HG02678 (cell line): ENCODE measurements at regions not wholly inside any gene's neighbourhood (a gene's known extent, or its start where the extent isn't known, plus 50 kb on each side); places are given as distances from the start of the nearest gene placed in this dataset.
A peak's percentile ranks its signal among the peaks of the same experiment; 100 is the strongest.
"Not testable (repeated sequence)": the region's sequence is repeated elsewhere in the genome, so short reads cannot be mapped to it uniquely, and the experiment has no call there.

Experiments used
- ATAC-seq: cut with Tn5 transposase; IDR thresholded peaks from one replicate; pipeline ENCODE4 v1.9.1; 2021; ENCODE audit warnings: mild to moderate bottlenecking, moderate library complexity; ENCODE audit not compliant: unreplicated experiment

DNA sequence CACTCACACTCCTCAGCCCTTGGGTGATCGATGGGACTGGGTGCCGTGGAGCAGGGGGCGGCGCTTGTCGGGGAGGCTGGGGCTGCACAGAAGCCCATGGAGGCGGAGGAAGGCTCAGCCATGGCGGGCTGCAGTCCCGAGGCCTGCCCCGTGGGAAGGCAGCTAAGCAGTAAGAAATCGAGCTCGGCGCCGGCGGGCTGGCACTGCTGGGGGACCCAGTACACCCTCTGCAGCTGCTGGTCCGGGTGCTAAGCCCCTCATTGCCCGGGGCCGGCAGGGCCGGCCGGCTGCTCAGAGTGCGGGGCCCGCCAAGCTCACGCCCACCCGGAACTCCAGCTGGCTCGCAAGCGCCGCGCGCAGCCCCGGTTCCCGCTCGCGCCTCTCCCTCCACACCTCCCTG is 942.6 kb downstream of the C4orf33 start:
- ATAC-seq = not testable (repeated sequence)

DNA sequence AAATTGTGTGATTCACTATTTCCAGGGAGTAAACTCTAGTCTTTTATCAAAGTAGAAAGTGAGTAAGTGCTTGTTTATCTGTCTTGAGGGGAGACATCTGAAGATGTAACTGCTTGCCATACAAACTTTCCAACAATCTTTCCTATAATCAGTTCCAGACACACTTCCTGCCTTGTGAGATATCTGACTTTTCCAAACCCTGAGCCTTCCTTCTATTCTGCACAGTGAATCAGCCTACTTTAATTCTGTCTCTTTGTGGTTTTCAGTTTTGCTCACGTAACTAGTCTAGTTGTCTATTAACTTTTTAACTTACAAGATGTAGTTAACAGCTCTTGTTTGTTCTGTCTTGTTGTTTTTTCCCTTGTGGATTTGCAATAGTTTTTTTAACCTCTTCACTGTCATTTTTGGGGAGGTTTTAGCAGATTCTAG is 947.8 kb downstream of the C4orf33 start:
- ATAC-seq = peak; percentile 80

DNA sequence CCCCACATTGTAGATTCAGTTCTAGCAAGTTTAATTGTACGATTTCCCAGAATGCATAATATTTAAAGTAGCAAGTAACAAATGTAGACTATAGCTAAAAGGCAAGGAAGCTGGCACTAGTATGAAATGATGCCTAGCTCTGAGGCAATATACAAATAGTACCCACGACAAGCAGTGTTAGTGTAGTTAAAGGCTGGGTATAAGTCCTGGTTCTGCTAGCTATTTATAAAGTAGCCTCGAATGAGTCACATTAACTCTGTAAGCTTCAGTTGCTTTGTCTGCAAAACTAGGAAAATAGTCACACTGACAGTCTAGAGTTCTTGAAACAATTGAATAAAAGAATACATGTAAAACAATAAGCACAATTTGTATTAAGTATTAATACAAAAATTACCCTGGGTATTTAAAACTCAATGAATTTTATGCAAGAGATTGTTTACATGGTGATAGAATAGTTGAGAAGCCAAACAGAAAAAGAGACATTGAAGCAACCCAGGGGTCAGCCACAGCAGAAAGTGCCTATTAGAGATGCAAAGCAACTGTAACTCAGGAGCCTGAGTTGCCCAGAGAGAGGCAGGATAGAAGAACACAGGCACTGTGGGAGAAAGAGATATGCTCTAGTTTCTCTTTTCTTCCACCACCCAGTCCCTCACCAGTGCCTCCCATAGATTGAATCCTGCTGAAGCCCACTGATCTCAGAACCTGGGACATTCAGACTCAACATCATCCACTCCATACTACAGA is 949.0 kb downstream of the C4orf33 start:
- ATAC-seq = no peak

DNA sequence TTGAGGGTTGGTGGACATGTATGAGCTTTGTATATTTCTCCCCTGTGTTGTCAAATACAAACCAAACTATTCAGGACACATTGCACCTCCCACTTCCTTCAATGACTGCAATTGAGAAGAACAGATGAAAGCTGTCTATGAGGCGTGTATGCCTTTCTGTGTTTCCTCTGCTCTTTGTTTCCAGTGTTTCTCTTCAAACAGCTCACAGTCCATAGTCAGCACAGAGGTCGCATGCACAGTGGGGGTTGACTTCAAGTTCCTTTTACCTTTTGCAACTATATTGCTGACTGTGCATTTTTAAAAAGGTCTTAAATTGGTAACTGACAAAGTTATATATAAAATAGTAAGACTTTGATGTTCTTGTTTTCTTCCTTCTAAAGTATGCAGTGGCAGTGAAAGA is 957.8 kb downstream of the C4orf33 start:
- no peak for ATAC-seq

DNA sequence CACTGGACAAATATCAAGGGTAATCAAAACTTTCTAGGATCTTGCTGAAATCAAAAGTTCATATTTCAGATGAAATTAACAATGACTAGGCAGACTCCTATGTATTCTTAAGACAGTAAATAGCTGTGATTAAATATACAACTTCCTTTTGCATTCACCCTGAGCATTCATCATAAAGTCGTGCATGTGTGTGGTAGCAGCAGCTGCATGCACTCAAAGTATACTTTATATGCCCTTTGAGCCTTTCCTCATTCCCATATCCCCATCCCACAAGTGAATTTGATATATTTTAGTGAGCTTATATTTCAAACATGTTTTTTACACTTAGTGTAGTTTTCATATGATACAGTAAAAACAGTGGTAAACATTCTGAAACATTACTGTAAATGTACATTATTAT is 959.0 kb downstream of the C4orf33 start:
- ATAC-seq = no peak

DNA sequence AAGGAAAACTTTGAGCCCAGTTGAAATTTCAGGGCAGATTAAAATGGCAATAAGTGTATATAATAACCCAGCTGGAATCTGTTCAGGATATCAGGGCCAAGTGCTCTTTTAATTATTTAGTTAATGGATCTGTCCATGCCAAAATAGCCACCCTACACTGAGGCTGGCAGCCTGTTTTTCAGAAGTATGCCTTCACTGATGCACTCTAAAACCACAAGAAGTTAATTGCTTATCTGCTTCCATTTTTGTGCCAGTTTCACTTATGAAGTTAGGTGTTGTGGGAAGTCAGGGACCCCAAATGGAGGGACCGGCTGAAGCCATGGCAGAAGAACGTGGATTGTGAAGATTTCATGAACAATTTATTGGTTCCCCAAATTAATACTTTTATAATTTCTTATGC is 960.3 kb downstream of the C4orf33 start:
- ATAC-seq = no peak

DNA sequence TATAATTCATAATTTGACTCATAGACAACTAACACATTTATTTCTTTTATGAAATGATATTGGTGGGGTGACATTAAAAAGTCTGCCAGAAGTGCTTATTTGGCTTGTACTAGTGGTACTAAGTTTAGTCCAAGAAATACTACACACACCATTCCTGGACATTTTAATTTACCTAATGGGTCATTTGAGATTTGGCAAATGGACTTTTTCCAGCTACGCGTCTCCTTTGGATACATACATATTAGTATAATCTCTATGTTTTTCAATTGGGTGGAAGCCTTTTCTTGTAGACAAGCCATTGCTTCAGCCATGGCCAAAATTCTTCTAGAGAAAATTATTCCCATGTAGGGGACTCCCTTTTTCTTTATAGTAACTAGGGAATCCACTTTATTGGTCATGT is 968.5 kb downstream of the C4orf33 start:
- no peak for ATAC-seq

DNA sequence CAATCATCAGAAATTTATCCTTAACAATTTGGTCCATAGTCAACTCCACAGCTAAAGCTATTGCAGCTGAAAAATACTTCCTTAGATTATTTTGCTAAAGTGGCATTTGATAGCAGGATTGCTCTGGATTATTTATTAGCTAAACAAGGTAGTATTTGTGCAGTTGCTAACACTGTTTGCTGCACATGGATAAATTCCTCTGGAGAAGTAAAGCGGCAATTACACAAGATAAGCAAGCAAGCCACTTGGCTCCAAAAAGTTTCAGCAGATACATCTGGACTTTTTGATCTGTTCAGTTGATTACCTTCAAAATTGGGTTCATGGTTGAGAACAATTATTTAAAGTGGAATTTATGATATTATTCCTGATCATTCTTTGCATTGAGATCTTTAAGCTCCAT is 971.5 kb downstream of the C4orf33 start:
- ATAC-seq = no peak

DNA sequence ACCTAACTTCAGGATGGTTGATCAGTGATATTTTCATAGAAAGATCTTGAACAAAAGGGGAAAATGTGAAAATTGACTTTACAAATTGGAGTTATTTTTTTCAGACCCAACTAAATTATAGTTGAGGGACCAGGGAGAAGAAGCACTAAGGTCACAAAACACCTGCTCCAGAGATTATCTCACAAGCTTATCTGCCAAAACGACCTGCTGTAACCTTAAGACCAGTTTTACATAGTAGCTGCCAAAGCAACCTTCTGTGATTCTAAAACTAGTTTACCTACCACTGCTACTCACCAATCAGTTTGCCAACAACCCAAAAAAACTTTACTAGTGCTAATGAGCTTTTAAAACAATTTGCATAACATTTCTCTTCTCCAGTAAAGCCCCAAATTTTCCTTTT is 972.1 kb downstream of the C4orf33 start:
- ATAC-seq = no peak

DNA sequence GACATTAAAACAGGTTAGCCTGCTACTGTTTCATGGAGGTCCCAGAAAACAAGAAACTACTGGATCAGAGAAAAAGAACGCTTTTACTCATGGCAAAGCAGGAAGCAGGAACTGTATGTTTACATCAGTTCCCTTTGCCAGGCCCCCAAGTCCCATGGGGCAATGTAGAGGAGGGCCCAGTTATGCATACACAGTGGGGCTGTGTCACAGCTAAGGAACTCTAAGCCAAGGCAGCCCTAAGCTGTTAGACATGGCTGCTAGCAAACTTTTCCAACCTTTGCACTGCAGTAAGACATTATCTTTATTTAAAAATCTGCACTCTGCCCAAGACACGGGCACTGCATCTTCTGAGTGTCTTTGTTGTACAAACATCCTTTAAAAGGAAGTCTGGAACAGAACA is 975.8 kb downstream of the C4orf33 start:
- no peak for ATAC-seq

DNA sequence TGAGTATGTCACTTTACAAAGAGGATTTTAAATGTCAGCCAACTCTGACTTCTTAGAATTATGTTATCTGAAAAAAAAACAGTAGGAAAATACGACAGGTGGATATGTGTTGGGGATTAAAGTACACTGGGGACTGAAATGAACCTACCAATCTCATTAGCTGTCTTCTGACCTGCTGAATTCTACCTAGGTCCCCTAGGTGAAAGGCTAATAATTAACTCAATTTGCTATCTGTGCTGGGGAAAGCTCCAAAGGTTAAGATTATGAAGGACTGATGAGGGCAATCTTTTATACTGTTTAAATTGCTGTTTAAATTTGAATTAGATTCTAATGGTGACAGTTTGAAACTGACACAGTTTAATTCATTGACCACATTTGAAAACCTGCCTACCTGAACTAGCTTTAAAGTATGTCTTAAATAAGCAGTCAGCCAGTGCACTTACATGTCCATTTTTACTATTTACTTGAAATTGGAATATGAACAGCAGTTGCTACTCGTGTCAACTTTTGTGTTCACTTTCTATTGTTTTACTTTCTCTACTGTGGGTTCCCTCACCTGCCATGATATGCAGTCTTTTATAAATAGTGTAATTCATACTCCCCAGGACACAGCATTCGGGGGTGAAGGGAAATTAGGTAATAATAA is 977.3 kb downstream of the C4orf33 start:
- no peak for ATAC-seq

DNA sequence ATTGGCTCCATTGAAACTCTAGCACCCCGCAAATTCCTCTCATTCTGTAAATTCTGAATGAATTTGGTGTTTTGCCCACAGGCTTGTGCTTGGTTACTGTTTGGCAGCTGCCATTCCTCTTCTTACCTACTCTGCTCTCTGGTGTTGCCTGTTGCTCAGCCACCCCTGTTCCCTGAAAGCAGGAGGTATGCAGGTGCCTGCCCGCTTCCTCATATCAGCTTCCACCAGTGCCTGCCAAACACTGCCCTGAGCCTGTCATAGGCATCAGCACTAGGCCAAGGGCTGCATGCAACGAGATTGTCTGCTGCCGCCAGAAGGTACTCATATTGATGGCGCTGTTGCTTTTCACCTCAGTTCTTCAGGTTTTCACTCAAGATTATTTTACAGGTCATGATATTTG is 978.1 kb downstream of the C4orf33 start:
- ATAC-seq = no peak

DNA sequence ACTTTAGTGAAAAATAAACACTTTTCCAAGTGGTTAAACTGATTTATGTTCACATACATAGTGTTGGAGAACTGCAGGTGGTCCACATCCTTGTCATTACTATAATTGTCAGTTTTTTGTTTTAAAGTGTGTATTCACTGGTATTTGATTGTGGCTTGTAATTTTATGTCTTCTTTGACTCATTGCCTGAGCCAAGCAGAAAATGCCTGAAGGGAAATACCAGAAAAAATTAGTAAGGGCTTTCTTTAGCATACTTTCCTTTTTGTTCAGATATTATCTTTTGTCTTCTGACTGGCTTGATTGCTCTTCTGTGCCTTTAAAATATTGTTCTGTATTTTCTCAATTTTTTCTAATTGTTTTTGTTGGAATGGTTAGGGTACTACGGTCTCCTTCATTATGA is 981.3 kb downstream of the C4orf33 start:
- no peak for ATAC-seq

DNA sequence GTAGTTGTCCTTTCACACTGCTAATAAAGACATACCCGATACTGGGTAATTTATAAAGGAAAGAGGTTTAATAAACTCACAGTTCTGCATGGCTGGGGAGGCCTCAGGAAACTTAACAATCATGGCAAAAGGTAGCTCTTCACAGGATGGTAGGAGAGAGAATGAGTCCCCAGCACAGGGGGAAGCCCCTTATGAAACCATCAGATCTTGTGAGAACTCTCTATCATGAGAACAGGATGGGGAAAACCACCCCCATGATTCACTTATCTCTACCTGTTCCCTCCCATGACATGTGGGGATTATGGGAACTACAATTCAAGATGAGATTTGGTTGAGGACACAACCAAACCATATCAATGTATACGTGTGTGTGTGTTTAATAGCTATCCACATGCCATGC is 983.1 kb downstream of the C4orf33 start:
- ATAC-seq = not testable (repeated sequence)

DNA sequence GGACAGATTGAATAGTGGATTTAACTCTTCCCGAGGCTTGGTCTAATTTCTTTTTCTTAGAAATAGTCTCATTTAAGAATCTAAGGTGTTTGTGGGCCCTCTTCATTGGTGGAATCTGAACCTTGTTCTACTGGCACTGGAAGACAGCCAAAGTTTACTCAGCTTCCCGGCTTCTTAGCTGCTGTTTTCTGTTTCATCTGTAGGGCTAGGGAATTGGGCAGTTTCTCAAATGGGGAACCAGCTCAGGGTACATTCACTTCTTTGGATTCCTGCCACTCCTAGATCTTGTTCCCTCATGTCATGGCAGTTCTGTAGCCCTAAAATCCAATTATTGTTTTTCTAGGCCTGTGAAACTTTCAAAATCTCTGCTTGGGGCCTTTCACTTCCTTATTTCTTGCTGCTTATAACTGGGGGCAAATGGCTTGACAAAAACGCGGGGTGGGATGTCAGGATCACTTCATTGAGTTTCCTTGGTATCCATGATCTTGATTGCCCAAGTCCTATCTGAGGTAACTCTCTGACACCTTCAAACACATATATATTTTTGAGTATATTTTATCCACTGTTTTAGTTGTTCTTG is 985.0 kb downstream of the C4orf33 start:
- ATAC-seq = no peak

DNA sequence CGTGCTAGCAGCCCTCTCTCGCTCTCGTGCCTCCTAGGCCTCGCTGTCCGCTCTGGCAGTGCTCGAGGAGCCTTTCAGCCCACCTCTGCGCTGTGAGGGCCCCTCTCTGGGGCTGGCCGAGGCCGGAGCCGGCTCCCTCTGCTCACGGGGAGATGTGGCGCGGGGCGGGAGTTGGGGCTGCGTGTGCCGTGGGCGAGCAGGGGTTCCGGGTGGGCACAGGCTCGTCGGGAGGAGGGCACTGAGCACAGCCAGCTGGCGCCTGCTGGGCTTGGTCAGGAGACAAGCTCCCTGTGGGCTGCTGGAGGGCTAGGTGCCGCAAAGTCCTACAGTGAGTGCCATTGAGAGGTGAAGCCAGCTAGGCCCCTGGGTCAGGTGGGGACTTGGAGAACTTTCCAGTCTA is 994.5 kb downstream of the C4orf33 start:
- no peak for ATAC-seq

DNA sequence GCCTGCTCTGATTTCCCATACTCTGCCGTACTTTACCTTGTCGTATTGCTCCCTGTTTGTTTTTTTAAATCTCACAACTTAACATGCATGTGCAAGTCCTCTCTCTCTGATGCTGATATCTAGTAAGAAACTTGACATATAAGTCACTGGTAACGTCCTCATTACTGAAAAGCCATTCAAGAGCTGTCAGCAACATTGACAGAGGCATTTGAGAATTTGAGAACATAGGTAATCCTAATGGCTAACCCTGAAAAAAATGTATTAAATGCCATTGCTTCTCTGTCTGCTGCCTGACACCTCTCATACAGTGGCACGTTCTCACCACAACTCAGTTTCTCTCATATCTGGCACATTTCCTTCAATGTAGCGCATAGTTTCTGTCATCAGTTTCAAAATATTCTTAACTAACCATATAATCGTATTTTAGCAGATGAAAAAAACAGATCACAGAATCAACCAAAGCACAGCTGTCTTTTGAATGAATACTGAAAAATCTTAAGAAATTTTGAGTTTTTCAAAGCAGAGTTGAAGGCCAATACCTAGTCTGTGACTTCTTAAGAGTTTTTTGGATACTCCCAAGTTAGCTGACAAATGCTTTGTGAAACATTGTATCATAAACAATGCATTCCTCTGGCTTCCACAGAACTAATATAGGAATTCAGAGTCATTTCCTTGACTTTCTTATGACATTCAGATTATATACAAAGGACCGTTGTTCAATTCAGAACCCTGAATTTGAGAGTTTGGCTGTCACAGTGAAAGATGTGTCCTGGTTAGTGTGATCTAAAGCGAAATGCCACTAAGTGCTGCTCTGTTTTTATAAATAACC is 996.4 kb downstream of the C4orf33 start:
- ATAC-seq = no peak

DNA sequence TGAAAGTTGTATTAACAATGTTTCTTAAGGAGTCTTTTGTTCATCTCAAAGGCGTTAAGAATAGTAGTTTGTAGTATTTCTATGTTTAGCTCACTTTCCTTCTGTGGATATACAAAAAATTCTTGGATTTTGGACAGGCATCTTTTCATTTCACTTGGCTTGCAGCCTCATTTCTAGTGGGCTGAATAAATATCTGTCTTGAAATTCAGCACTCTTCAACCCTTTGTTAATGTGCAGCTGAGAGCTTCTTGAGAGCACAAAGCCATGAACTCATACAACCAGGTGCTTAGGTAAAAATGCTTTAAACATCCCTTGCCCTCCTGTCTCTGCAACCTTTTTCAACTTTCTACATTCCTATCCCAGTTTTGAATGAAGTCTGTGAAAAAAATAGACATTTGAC is 1003.2 kb downstream of the C4orf33 start:
- no peak for ATAC-seq

DNA sequence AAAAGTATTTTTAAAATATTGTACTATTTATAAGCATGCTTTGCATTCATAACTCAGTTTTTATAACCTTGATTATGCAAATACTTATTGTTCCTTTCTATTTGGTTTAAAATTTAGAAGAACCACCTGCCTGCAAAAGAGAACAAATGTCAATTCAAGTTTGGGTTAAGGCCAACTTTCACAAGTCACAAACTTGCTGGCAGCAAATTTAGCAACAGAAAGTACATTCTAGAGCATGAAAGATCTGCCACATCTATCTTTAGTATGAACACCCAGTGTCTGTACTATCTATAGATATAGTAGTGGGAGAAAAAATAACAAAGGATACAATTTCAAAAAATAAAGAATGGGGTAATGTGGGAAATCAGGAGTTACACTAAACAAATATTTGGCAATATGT is 1014.2 kb downstream of the C4orf33 start:
- ATAC-seq = peak; percentile 64

DNA sequence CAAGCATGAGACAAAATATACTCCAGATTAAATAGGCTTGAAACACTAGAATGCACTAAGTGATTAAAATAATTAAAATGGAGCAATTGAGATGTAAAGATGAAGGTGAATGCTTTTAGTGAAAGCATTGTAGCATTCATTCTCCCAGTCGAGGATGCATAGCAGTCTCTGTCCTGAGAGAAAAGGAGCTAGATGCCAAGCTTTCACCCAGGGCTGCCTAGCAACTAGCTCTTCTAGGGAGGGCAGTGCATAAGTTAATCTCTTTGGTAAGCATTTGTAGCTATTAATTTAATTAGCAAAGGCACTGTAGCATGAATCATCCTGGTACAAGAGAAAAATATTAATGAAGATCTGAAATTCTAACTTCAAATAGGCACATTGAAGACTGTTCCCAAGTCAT is 1014.8 kb downstream of the C4orf33 start:
- ATAC-seq = no peak

DNA sequence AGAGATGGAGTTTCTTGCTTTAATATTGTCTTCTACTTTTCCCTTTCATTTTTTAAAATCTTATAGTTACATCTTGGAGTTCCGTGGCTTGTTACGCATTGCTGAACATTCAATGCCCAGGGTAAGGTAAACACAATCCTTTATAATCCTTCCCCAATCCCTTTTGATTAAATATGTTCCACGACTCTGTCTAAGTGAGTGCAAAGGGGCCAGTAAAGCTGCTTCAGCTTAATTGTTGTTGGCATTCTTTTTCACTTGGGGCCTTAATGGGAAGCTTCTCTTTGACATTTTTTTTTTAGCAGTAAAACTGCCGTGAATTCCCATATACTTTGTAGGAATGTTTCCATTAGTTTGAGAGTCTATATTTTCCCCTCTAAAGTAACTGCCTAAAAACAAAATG is 1028.1 kb downstream of the C4orf33 start:
- ATAC-seq = no peak

DNA sequence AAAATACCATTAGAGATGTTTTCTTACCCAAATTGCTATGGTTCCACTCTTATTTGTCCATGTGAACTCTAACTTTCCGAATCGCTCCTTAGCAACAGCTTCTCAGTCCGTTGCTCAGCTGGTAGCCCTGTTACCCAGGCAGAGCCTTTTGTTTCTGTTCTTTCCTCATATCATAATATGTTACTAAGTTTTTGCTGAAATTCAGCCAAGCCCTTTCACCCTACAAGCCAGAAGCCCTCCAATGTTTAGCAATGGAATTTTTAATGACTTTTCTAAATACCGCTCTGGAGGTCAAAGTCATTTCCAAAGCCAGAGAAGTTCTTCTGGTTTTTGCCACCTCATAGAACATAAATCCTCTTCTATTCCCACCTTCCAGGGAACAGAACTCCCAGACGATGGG is 1029.5 kb downstream of the C4orf33 start:
- ATAC-seq = no peak
